HG02642 (cell line): ENCODE measurements at regions not wholly inside any gene's neighbourhood (a gene's known extent, or its start where the extent isn't known, plus 50 kb on each side); places are given as distances from the start of the nearest gene placed in this dataset.
"Not testable (repeated sequence)": the region's sequence is repeated elsewhere in the genome, so short reads cannot be mapped to it uniquely, and the experiment has no call there.

ENCODE experiments used
- ATAC-seq: cut with Tn5 transposase; IDR thresholded peaks from one replicate; pipeline ENCODE4 v1.9.1; 2021; ENCODE audit warnings: mild to moderate bottlenecking; ENCODE audit not compliant: unreplicated experiment, poor library complexity

DNA sequence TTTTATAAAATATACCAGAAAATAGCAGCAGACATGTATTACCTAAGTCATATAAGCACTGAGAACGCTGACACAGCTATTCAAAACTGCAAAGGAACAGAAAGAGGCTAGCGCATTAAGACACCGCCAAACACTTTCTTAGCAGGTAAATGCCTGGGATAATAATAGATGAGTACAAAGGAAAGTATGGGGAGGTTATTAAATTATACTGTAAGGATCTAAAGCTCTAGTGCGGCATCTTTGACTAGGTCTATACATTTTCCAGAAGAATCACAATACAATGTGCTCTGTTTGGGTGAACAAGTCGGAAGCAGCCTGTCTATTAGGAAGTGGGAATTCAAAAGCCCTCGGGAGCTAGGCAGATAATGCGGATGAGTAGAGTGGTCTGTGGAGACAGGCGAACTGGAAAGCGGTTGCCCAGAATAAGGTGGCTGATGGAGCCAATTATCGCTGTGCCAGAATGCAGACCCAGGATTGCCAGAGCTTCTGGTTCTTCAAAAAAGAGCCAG, 443.6 kb upstream of the TENM3 start:
- no peak for ATAC-seq

DNA sequence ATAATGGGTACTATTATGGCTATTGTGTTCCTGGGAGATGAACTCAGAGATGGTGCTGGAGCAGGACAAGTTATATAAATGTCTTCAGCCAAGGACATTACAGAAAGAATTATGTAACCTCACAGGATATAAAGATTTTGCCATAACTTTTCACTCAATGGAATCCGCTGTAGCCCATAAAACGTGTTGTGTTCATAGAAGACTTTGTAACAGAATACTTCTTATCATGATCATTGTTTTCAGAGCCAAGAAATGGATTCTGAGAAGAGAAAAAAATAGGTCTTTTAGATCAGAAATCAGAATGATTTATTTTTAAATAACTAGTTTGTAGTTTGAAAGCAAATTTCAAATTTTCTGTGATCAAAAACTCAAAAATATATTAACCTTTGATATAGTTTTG, 441.0 kb upstream of the TENM3 start:
- ATAC-seq = no peak

DNA sequence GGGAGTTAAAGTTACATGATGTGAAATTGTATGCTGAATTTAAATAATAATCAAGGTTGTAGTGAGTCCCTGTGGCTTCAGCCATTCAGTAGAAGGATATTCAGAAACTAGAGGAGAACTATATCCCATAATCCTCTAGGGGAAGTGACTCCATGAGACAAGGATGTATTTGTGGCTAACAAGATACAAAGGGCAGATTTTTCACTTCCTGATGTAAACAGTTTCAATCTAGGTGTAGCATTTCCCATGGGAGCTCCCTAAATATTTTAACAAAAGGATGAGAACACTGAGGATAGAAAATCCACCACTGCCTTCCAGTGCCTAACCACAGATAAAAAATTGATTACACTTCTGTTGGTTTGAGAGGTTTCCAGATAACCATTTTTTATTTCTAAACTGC, 435.4 kb upstream of the TENM3 start:
- no peak for ATAC-seq

DNA sequence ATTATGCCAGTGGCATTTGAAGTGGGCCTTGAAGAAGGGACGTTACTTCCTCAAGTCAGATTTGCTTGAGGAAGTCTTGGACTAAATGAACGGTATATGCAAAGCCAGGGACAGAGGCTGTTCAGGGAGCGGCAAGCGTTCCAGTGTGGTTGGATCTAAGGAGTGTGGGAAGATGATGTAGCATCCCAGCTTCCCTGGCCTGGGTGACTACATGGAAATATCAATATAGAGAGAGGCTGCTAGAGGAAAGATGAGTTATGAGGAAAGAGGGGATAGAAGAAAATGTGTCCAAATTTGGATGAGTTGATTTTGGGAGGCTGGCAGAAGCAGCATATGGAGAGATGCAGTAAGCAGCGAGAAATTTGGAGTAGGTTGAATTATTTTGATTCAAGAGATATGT, 432.5 kb upstream of the TENM3 start:
- no peak for ATAC-seq

DNA sequence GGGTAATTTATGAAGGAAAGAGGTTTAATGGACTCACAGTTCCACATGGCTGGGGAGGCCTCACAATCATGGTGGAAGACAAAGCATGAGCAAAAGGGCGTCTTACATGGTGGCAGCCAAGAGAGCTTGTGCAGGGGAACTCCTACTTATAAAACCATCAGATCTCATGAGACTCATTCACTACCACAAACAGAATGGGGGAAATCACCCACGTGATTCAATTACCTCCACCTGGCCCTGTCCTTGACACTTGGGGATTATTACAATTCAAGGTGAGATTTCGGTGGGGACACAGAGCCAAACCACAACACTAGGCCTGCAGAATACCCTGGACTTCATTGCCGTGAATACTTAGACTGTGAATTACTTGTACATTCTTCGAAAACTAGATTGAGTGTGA, 431.7 kb upstream of the TENM3 start:
- ATAC-seq = not testable (repeated sequence)

DNA sequence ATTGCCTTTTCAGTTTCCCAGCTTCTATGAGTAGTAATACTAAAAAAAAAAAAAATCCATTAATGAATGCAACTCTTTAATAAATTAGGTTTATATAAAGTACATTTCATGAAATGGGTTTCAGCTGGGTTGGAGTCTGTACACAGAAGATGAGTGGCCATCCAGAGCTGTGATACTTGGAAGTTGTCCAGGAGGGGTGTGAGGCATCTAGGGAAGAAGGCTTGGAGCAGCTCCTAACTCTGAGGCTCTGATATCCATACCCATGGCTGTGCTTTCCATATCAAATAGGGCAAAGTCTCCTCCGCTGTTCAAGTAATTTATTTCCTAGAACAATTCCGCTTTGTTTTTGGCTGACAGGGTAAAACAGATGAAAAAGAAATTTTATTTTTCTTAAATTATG, 423.3 kb upstream of the TENM3 start:
- no peak for ATAC-seq

DNA sequence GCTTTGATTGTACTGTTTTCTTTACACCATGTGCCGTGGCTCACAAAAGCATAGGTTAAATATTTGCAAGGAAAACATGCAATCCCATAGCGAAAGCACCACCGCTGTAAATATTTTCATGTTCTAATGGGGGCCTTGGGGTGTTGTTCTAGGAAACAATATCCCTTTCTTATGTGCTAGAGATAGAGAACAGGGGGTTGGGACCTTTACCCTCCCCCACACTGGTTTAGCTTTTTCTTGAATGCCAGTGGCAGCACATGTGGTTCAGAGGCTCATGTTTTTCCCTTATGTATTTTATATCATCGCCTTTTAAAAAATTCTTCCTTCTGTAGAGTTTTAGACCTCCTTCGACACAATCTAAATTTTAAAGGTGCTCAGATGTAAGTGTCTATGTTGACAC, 422.6 kb upstream of the TENM3 start:
- ATAC-seq = no peak

DNA sequence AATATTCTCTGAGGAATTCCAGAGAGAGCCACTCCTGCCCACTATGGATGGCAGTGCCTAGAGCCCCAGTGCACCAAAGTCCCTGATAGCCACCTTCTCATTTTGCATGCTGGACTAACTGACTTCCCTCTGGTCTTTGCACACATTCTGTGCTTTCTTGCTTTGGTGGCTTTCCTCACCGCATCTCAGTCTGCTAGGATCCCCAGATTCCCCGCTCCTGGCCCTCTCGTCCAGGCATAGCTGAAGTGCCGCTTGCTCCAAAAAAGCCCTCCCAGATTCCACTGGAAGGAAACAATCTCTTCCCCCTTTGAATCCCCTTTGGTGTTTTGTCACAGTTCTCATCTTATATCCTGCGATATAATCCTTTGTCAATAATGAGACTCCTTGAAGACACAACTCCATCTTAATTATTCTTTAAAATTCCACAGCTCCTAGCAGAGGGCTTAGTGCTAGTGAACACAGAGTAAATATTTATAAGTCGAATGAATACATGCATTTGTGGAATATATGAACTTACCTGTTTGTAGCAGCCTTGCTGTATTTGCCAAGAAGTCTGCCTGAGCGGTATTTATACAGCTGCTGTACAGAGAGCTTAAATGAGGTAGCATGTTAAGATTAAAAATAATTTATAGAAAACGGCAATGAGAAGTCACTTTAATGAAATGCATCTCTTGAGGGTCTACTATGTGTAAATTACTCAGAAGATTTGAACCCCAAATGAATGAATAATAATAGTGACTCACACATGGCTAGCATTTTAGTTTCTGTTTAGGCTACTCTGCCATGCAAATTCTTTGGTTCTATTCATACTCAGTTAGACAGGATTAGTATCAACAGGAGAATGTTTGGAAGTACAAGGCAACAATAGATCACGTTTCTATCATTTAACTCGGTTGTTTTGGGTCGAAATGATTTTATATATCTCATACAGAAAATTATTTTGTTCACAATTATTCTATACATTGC, 421.9 kb upstream of the TENM3 start:
- no peak for ATAC-seq

DNA sequence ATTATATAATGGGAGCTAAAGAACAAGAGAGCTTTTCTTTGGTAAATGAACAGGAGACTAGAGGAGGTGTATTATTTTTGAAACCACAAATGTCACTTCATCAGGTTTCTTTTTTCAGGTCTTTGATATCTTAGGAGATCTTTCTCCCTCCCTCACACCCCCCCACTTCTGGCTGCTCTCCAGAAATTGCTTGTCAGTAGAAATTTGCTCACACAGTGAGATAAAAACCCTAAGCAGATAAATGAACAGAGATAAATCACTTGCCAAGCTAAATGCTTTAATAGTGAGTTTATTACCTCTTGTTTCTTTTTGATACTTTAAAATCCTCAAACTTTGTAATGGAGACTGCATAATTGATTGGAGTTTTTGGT, 421.2 kb upstream of the TENM3 start:
- no peak for ATAC-seq

DNA sequence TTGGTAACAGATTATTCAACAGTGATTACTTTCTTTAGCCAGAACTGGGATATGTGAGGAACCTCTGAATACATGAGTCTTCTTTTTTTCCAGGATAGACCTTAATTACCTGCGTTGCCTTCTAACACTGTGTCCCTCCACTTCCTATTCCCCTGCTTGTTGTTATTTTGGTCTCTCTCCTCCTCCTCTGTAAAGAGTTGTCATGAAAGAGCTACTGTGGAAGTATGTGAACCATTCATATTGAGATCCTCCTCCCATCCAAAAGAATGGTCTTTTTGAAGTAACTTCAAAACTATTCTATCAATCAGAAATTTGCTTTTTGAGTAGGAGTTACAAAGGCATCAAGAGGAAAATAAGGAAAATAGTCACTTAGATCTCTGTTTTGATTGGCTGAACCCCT, 420.0 kb upstream of the TENM3 start:
- no peak for ATAC-seq

DNA sequence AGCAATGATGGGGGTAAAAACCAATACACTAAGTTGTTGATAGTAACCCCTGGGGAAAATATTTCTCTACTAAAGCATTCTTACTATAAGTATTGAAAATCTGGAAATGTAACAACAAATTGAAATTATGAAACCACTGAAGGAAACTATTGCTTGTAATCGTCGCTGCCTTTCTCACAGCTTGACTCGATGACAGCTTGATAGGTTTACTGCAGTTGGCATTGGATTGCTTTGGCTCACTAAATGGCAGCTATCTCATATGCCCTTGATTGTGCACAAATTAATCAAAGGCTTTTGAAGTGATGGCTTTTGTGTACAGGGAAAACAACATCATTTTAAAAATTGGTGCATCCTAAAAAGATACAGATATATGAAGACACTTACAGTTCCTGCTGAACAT, 419.6 kb upstream of the TENM3 start:
- no peak for ATAC-seq

DNA sequence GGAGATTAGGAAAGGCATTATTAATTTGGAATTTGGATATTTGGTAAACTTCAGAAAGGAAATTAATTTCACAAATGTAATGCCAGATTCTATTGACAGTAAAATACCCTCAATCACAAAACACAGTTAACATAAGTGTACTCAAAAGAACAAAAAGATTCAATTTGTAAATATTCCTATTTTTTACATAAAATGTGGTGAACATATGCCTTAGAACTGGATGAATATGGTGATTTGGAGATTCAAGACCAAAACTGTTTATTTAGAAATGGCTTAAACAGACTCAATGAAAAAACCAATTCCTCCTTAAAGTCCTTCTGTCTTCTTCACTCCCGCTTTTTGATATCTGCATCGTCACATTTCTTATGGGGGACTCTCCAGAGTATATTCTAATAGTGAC, 417.6 kb upstream of the TENM3 start:
- ATAC-seq = no peak

DNA sequence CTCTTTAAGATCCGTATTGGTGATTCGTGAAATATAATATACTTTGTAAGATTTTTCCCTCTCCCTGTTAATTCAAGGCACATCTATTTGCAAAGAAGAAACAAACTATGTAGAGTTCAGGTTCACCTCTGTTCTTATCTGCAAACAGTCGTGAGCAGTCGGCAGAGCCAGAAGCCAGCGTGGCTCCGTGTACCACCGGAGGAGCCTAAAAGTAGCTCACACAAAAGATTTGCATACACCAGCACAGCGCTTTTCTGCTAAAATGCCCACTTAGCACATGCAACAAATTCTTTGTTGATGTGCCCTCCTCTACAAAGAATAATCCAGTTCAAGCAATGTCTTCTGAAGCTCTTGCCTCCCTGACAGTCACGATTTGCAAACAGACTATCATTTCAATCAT, 416.0 kb upstream of the TENM3 start:
- no peak for ATAC-seq

DNA sequence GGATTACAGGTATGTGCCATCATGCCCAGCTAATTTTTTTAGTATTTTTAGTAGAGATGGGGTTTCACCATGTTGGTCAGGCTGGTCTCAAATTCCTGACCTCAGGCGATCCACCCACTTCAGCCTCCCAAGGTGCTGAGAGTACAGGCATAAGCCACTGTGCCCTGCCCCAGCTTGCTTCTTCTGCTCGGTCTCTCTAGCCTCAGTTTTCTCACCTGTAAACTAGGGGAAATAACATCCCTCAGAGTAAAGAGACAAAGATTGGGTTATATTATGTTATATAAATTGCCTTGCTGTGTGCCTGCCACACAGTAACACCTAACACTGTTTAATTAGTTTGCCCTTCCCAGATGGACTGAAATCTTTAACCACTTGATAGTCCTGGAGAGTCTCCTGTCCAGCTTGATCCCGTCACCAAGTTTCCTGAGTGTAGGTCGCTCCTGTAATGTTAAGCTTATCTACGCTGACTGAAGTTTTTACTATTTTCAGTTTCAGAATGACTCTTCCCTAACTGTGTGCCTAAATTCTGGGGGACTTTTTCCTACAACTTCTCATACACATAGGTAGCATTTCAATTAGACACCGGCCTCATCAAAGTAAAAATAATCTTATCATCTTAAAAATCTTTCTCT, 412.7 kb upstream of the TENM3 start:
- ATAC-seq = no peak

DNA sequence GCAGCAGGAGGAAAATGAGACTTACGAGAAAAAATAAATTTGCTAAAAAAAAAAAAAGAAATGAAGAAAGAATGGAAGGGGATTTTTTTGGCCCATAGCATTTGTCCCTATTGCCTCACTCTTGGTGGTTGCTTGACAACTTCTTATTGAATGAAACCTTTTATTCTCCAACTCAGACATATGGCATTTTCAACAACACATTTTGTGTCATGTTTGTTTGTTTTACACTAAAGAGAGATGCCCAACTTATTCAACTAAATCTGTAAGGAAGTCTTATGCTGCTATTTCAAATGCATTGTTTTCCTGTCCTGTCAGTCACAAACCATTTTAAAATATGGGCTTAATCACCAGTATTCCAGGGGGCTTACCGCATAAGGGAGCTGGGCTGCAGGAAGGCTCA, 409.1 kb upstream of the TENM3 start:
- ATAC-seq = no peak

DNA sequence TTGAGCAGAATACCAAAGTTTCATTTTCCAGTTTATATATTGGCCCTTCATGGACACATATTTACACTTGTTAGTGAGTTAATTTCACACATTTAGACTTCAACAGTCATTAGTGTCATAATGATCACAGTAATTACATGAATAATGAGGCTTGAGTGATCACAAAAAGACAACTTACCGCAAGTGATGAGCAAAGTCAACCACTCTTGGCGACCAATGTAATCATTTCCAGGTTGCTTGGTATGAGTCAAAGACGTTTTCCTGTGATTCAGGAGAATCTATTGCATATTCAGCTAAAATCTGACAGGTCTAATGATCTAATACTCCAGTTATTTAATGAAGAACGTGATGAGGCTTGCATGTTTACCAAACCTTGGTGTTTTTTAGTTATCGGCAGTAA, 407.9 kb upstream of the TENM3 start:
- no peak for ATAC-seq

DNA sequence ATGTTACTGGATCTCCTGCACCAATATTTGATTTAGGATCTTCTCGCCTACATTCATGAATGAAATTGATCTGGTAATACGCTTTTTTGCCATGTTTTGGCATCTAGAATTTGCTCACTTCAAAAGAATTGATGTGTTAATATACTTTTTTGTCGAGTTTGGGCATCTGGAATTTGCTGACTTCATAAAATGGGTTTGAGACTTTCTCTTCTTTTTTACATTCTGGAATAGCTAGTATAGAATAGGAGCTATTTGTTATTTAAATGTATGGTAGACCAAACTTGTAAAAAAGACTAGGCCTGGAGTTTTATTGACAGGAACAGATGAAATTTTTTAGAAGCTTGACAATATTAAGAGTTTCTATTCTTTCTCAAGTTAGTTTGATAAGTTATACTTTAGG, 404.9 kb upstream of the TENM3 start:
- ATAC-seq = no peak

DNA sequence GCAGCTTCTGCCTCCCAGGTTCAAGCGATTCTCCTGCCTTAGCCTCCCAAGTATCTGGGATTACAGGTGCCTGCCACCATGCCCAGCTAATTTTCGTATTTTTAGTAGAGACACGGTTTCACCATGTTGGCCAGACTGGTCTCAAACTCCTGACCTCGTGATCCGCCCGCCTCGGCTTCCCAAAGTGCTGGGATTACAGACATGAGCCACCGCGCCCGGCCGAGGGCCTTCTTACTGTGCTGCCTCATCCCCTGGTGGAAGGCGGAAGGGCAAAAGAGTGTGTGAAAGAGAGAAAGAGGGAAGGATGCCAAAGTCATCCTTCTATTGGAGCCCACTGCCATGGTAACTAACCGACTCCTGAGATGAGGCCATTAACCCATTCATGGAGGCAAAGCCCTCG, 399.4 kb upstream of the TENM3 start:
- not testable (repeated sequence) for ATAC-seq

DNA sequence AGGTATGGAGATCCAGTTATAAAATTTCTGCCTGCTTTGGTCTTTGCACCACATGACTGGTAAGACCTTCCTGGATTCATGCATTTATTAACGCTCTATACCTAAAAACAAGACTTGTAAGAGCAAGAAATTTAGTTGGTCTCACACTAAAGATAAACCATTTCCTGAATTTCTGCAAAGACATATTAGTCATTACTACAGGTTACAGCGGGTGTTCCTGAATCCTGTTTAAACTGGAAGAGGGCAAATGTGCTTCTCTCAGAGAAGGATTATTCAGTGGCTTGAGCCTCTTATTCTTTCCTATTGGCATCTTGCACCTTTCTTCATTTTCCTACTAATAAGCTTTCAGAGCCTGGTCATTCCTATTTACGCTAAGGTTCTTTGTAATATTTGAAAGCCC, 397.6 kb upstream of the TENM3 start:
- no peak for ATAC-seq

DNA sequence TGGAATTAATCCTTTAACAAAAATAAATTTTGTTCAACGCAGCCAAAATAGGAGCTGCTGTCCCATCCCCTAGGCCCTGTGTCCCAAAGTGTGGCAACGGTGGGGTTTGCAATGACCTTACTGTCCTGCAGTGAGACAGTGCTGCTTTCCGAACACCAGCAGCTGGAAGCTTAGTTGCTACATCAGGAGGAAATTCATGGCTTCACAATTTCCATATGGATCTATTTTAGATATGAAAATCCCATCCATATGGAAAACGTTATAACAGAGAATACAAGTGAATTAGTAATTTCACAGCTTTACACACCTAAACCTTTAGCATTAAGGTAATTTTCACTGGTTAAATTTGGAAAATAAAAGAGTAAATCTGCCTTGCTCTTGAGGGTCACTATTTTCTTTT, 396.3 kb upstream of the TENM3 start:
- ATAC-seq = no peak

DNA sequence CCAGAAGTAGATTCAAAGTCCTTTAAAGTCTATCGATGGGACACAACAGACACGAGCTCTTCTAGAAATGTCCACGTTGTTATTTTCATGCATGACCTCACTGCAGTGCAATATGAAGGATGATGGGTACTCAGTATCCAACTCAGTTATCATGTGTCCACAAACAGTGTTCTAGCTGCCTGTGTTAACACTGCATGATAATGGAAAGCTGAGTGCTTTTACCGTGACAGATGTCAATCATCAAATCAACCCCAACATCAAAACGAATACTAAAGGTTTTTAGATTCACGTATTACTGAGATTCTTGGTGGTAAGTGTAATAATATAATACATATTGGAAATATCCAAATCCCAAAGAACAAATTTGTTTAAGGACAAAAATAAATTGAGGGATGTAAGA, 394.8 kb upstream of the TENM3 start:
- no peak for ATAC-seq

DNA sequence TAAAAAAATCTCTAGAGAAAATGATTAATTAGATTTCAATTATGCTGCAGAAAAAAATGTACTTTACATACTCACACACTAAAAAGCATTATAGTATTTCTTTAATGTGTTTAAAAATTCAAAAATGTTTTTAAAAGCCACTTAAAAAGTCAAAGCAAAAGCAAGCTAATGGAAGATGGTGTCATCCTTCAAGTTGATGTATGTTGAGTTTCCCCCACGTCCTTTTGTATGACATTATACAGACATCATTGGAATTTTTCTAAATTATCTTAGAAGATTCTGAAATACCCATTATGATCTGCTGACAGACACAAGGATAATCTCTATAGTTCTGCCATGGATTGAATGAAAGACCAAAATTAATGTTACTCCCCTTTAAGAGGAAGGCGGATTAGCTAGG, 393.7 kb upstream of the TENM3 start:
- no peak for ATAC-seq
